Suppressor macrophage treated with lipopolysaccharide for 4 hours (primary cell): ENCODE measurements at regions not wholly inside any gene's neighbourhood (a gene's known extent, or its start where the extent isn't known, plus 50 kb on each side); places are given as distances from the start of the nearest gene placed in this dataset.

Source experiments
- DNase-seq: peaks from one replicate; pipeline ENCODE4 v3.0.0-alpha.2; 2020

DNA sequence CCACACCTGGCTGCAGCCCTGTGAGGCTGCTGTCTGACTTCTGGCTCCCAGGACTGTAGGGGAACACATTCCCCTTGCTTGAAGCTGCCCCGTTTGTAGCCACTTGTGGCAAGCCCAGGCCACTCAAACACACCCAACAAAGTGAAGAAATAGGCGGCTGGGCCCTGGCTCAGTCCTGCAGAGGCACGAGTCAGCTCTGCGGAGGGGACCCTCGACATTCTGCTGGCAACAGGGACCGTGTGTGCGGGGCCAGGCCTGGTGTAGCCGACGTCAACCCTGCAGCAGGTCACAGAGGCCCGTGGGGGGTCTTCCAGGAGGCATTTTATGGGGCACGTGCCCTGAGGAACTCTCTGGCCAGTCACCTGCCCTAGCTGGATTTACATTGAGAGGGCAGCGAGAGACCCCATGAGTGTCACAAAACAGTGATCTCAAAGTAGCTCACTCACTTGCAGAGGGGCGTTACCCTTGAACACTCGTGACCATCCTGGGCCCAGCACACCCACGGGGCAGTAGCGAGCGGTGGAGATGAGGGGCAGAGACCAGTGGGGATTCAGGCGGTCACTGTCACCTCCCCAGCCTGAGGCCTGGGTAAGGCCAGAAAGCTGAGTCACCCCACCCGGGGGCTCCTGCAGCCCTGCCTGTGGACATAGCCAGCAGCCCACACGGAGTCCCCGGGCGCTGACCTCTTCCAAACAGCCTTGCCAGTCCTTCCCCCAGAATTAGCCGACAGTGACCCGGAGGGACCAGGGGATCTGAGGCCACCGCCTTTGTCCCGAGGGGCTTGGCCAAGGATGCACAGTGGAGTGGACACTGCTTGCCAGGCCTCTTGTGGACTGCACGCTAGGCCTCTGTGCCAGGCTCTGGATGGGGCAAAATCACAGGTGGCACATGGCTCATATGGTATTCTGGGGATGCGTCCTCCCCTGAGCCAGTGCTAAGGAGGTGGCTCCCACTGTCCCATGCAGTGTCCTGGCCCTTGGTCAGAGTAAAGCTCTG is 139.5 kb downstream of the CTTN start:
- DNase-seq, result no peak

DNA sequence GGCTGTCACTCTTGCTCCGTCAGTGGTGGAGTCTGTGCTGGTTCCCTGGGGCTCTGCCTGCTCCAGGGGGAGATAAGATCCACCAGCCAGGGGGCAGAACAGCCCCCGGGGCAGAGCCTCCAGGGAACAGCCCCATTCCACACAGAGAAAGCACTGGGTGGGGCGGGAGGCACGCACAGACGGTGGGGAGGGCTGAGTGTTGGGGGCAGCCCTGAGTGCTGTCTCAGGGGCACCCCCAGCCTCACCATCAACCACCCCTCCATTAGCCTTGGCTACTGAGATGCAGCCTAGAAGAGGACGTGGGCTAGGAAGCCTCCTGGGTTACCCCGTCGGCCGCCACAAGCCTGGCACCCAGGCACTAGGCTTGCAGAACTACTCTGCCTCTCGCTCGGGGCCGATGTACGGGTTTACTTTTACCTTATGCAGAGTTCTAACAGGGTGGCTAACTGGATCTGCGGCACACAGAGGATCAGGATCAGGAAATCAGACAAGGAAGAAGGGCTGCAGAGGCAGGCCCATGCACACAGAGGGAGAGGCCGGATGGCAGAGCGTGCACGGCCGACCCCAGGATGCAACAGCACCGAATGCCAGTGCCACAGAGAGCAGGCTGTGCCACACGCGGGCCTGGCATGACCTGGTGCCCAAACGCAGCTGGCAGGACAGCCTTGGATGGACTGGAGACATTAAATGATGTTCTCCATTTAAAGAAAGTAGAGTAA is 140.5 kb downstream of the CTTN start:
- DNase-seq, result no peak

DNA sequence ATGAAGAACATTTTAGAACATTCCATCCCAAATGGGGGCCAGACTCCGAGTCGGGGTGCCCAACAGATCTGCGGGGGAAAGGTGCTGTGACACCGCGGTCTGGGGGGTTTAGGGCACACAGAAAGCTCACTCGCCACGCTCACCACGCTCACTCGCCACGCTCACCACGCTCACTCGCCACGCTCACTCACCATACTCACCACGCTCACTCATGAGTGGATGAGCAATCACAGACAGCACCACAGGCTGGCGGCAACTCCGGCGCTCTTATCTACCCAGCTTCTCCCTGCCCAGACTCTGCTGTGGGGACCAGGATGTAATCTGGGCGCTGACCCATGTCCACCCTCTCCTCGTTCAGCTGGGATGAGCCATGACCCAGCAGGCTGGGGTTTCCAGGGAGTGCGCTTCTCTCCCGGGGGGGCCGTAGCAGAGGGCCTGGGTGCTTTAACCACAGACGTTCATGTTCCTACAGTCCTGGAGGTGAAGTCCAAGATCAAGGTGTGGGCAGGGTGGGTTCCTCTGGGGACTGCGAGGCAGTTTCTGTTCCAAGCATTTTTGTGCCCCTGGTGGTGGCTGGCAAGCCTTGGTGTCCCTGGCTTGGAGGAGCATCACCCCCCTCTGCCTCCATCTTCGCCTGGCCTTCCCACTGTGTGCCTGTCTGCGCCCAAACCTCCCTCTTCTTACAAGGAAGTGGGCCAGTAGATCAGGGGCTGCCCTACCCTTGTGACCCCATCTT is 141.2 kb downstream of the CTTN start:
- no peak for DNase-seq

DNA sequence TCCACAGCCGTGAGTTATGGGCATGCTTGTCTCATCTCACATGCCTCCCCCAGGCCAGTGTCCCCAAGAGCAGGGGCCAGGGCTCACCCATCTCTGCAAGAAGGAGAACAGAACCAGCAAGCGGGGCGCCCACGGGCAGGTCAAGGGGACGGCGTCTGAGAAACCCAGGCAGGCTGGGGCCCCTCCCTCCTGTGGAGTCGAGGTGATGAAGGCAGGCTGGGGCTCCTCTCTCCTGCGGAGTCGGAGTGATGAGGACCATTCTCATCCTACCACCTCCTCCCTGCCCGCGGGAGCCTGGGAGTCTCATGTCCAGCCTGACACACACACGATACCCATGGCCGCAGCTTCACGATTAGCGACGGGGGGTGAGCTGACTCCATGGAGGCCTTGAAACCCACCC is 141.9 kb downstream of the CTTN start:
- no peak for DNase-seq

GRCh38 chr11:70541176-70541575 is 142.8 kb downstream of the CTTN start:
- no peak for DNase-seq

GRCh38 chr11:70541699-70542098 is 143.4 kb downstream of the CTTN start:
- DNase-seq, result no peak

- DNase-seq, result no peak
These were observed 144.1 kb downstream of the CTTN start for GRCh38 chr11:70542406-70542805.

GRCh38 chr11:70542811-70543210 is 144.5 kb downstream of the CTTN start:
- DNase-seq, result no peak

GRCh38 chr11:70543611-70544010 is 145.3 kb downstream of the CTTN start:
- DNase-seq, result no peak

DNA sequence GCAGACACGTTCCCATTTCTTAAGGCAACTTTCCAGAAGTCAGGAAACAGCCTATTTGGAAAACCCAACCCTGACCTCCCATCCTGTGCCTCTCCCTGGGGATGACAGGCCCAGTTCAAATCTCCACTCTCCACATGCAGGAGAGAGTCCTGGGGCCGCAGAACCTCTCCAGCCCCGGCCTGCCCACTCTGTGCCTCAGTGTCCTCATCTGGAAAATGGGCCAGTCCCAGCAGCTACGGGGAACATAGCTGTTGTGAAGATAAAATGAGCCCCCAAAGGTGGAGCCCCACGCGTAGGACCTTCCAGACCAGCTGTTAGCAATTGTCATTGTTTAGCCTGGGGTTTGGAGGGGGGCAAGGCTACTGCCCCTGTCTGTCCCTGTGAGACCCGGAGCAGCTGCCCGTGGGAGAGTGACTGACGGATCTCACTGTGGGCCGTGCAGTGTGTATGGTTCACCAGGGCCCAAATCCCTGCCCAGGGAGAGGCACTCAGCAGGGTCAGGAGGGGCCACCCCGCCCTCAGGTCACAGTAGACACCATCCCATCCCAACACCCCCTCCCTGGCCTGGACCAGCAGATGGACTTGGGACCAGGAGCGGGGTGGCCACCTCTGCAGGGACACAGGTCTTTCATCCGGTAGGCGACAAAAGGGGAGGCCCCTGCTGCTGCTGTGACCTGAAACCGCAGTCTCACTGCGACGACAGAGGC is 145.9 kb downstream of the CTTN start:
- no peak for DNase-seq

GRCh38 chr11:70544774-70545609 is 146.7 kb downstream of the CTTN start:
- no peak for DNase-seq

GRCh38 chr11:70545610-70545912 is 147.2 kb downstream of the CTTN start:
- no peak for DNase-seq

DNA sequence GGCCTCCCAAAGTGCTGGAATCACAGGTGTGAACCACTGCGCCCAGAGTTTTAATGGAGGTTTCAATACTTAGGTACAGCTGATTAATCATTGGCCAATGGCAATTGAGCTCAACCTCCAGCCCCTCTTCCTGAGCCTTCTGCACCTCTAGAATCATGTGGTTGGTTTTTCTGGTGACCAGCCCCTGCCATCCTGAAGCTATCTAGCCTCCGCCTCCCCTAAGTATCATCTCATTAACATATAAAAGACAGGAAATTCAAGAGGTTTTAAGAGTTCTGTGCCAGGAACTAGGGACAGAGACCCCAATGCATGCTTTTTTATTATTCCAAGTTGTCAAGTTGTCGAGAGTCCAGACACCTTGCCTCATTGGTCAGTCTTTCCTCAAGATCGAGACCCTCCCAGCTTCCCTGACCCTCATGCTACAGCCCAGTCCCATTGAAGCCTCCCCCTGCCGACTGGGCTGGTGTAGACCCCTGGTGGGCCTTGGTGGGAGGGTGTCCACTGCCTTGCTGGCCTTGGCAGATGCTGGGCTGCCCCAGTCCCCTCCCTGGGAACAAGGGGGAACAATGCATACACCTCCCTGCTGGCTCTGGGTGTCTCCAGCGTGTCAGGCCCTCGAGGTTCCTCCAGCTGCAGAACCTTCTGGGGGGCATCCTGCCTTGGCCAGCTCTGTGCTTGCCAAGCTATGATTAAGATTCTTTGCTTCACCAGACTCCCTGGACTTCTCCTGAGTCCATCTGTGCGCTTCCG is 148.0 kb downstream of the CTTN start:
- no peak for DNase-seq

DNA sequence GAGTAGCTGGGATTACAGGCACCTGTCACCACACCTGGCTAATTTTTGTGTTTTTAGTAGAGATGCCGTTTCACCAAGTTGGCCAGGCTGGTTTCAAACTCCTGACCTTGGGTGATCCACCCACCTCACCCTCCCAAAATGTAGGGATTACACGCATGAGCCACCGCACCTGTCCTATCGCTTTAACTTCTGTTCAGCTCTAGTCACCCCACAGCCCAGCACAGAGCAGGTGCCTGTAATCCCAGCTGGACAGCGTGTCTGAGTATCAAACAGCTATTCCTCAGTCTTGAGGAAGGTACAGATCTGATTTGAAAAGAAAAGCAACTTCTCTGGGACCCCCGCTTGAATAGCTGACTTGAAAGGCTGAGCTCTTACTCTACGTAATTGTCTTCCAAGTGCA is 149.1 kb downstream of the CTTN start:
- no peak for DNase-seq

DNA sequence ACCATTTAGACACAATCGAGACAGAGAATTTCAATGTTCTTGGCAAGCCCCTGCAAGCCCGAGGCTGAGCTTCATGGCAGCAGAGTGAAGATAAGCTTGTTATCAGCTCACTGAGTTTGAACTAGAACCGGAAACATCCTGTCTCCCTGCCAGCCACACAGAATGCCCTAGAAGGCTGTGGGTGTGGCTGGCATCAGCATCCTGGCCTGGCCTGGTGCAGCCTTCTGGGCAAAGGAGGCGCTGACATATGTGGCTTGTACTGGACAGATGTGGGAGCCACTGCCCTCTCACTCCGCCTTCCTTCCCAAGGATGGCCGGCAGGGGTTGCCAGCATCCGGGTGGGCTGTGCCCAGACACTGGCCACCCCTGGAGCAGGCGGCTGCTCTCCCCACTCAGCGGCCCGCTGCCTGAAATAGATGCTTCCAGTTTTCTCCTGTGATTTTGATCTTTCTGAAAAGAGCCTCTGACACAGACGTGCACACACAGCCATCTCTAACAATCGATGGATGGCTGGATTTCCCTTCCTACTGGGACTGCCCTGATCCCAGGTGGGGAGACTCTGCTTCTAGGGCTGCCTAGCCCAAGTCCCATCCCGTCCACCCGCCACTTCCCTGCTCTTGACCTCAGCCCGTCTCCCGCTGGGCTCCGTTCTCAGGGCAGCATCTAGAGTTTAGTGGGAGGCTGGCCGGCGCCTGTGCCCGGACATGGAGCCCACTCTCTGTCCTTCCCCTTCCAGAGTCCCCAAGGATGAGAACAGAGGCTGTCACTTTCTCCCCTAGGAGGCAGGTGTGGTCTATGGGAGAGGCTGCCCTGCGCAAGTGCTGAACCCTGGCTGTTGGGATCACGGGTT is 149.7 kb downstream of the CTTN start:
- DNase-seq, result no peak

- DNase-seq, result no peak
These were observed 150.6 kb downstream of the CTTN start for GRCh38 chr11:70548976-70549375.

- DNase-seq, result no peak
These were observed 151.1 kb downstream of the CTTN start for GRCh38 chr11:70549386-70549785.

GRCh38 chr11:70549796-70550195 is 151.5 kb downstream of the CTTN start:
- no peak for DNase-seq

DNA sequence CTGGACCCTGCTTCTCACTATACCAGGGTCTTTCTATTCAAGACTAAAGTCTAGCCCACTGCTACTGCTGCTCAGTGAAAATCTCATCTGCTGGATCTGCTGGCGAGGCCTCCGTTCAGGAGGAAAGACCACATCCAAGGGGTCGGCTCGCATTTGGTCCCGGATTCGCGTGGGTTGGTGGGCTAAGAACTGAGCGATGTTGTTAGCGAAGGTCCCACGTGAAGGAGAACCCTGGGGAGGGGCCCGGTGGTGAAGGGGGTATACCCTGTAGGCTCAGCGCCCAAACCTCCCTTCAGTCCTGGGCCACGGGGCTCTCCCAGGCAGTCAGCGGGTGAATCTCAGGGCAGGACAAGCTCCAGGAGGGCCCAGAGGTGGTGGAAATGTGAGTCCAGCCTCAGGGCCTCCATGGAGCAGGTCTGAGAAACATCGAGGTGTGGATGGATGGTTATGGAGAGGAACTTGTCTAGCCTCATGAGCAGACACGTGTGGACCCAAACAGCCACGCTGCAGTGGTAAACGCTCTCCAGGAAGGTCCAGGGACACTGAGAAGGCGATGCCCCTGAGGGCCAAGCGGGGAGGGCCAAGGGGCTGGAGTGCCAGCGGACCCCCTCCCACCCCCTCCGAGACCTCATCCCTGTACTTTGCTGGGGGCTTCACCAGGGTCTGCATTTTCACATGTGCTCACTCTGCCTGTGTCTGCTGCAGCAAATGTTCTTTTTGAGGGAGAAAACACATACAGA is 152.3 kb downstream of the CTTN start:
- no peak for DNase-seq
